Embryonic facial prominence (tissue), 1 donor: ENCODE measurements at regions not wholly inside any gene's neighbourhood (a gene's known extent, or its start where the extent isn't known, plus 50 kb on each side); places are given as distances from the start of the nearest gene placed in this dataset.

Experiments
- DNase-seq: peaks from one replicate; pipeline ENCODE4 v3.0.0-alpha.2; 2016; ENCODE audit errors: extremely low spot score

DNA sequence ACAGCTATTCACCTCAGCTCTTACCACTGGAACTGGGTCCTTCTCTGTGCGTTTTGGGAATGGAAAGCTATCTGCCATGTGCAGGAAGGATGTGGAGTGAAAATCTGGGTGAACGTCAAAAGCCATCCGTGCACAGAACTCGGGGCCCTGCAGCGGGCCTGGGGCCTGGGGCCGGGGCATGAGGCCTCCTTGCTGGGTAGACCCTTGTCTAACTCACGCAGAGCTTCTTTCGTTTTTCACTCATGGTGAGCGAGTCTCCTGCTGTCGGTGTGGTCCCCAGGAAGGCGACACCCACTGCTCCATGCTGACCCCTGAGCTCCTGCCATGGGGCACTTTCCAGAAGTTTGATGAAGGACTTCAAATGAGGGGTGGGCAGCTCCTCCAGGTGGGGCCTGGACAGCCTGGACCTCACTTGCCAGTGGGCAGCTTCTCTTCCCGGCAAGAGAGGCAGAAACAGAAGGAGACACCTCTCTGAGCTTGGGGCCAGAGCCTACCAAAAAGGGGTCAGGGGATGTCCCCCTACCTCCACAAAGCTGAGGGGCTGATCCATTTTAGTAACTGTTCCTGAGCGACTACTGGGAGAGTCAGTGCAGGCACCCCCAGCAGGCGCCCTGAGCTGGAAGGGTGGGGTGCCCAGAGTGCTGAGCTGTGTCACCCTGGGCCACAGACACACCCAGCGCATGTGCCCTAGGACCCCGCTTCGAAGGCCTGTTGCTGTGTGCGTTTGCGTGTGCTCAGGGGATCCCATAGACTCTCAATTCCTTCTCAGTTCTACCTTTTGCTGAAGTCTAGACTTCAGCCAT, 117.7 kb upstream of the HDAC4 start:
- no peak for DNase-seq

DNA sequence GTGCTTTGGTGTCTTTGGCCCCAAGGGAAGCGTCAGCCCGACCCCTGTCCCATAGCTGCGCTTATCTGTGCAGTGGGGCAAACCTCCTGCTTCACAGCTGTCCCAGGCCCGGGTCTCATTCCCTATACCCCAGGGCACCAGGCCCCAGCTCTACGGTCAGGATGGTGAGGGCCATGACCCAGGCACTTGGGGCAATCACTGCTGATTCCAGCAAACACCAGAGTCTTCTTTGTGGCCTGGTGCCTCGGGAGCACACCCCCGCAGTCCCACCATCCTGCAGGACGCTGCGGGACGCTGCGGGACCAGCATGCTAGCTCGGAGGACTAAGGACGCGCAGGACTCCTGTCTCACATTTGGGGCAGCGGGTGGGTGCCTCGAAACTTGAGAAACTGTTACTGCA, 116.9 kb upstream of the HDAC4 start:
- no peak for DNase-seq

DNA sequence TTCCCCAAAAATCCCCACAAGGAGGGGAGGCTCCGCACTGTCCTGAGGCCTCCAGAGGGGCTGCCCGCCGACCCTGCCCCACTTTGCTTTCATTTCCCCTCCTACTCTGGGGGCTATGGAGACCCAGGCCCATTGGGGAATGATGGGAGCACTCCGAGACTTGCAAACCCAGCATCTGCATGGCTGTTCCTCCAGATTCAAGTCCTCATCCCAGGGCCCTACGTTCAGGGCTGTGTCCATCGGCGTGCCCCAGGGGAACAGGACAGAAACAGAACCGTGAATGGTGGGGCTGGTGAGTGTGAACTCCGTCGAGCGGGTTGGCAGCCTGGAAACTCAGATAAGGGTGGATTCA, 116.1 kb upstream of the HDAC4 start:
- no peak for DNase-seq

GRCh38 chr2:239516286-239516953, 115.6 kb upstream of the HDAC4 start:
- DNase-seq, result no peak

GRCh38 chr2:239514754-239515530, 114.1 kb upstream of the HDAC4 start:
- DNase-seq, result no peak

DNA sequence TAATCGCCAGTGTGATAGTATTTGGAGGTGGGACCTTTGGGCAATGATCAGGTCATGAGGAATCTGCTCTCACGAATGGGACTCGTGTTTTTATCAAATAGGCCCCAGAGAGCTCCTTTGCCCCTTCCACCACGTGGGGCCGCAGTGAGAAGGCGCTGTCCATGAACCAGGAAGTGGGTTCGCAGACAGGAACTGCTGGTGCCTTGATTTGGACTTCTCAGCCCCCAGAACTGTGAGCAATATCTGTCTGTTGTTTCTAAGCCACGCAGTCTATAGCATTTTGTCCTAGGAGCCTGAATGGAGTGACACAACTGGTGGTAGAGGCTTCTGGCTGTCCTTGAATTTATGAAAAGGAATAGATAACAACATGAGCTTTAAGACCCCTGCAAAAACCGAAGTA, 111.2 kb upstream of the HDAC4 start:
- DNase-seq, result no peak

DNA sequence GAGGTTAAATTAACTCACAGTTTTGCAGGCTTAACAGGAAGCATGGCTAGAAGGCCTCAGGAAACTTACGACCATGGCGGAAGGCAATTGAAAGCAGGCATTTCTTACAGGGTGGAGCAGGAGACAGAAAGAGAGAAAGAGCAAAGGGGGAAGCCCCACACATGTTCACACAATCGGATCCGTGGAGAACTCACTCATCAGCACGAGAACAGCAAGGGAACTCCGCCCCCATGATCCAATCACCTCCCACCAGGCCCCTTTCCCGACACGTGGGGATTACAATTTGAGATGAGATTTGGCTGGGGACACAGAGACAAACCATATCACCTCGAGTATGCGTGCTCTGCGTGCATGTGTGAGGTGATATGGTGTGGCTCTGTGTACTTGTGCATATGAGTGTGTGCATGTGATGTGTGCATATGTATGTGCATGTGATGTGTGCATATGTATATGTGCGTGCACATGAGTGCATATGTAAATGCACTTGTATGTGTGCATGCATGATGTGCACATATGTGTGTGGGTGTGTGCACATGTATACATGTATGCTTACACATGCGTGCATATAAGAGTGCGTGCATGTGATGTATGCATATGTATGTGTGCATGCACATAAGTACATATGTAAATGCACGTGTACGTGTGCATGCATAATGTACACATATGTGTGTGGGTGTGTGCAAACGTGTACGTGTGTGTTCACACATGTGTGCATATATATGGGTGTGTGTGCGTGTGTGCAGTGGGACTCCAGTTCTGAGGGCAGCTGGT, 108.7 kb upstream of the HDAC4 start:
- DNase-seq, result no peak

- no peak for DNase-seq
Measured at GRCh38 chr2:239508261-239508660, 107.4 kb upstream of the HDAC4 start.

DNA sequence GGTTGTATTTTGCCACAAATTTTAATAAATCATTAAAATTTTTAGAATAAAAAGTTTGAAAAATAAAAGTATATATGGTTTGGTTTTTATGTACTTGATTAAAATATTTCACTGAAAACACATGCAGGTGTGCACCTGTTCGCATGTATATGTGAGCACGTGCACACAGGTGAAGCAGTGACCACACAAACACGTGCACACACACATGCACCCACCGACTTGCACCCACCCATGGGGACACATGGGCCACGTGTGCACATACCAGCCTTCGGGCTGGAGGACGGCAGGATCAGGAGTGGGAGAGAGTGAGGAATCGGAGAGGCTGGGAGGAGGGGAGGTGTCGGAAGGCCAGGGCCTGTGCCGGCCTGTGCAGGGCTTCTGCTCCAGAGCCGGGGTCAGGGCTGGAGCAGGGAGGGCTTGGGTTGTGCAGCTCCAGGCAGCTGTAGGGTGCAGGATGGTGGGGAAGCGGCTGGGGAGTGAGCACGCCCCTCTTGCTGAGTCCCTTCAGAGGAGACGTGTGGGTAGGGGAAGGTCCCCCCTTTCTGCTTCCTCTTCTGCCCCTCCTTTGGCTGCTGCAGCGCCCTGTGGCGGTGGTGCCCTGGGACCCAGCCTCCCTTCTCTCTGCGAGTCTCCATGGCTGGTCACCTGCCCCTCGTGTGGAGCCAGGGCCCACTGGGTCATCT, 106.9 kb upstream of the HDAC4 start:
- DNase-seq, result no peak

- DNase-seq, result no peak
Measured at GRCh38 chr2:239506961-239507360, 106.1 kb upstream of the HDAC4 start.

DNA sequence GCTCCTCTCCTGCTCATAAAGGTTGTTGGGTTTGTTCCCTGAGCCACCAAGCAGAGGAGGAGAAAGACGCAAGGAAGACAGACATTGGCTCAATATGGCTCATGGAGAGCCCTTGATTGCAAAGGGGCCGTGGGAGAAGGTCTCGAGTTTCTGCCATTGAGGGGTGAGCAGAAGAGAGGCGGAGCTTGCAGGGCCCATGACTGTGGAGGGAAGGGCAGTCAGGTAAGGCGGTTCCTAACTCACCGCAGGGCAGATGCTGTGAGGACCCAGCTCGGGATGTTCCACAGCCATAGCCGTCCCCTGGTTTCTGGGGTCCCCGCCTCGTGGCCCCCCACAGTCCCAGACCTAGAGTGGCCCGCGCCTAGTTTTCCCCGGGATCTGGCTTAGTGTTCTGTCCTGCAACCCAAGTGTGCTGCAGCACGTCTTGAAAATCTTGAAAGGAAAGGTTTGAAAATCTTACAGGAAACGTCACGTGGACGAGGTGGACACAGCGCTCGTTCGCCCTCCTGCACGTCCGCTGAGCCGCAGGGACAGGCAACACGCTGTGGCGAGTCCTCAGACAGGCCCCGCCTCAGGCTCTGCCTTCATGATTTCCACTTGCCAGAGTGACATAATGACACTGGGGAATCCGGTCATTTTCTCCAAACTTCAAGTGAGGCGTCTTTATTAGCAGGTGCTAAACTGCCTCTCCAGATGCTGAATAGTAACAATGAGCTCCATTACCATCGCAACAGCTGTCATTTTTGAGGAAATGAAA, 105.5 kb upstream of the HDAC4 start:
- no peak for DNase-seq

GRCh38 chr2:239504643-239505235, 103.9 kb upstream of the HDAC4 start:
- no peak for DNase-seq

DNA sequence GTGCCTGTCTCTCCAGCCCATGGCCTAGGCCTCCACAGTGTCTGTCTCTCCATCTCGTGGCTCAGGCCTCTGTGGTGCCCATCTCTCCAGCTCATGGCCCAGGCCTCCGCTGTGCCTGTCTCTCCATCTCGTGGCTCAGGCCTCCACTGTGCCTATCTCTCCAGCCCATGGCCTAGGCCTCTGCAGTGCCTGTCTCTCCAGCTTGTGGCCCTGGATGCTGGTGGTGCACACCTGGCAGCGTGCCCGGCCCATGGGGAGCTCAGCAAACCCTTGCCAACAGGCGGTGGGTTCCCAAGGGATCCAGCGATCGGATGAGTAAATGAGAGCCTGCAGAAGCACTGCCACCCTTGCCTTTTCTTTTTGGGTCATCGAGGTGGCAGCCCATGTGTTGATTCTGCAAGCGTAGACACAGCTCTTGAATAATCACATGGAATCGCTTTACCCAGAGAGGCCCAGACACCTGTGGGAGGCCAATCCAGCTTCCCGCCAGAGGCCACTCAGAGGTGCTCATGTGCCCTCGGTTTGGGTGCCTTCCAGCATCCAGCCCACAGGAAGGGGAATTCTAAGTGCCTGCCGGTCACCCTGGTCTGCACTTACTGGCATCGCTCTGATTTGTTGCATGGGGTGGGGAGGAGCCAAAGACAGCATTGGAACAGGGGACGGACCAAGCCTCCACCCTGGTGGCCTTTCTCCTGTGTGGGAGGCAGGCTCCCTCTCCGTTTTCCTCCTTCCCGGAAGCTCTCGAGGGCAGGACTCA, 101.8 kb upstream of the HDAC4 start:
- DNase-seq, result no peak

DNA sequence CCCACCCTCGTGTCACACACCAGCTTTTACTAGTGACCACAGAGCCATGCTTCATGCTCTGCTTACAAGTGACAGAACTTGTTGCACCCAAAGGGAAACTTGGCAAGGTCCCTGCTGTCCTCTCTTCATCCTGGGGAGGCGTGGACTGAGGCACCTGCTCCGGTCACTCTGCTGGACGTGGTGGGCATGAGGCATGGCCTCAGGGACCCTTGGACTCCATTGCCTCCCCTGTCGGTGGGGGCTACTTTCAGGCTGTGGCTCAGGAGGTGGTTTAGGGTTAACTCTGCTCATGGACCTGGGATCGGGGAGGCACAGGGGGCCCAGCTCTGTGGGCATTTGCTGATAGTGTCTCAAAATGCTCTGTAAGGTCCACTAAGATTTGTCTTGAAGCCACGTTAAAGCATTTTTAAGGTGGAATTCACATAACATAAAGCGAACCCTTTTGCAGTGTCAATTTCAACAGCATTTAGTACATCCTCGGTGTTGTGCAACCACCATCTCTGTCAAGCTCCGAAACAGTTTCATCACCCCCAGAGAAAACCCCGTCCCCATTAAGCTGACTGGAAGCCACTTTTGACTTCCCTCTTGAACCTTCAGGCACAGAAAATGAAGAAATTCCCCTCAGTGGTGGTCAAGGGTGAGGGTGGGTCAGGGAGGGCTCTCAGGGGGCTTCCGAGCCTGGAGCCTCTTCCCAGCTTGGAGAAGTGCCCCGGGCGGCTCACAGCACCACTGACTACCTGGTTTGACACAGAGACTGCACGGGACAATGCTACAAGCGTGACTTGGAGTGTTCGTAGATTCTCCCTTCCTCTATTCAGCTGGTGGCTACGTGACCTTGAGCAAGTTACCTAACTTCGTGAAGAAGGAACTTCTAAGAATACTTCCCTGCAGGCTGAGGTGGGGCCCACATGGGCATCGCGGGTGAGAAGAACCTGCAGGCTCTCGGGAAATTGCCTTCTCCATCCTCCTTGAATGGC, 100.0 kb upstream of the HDAC4 start:
- DNase-seq, result no peak

DNA sequence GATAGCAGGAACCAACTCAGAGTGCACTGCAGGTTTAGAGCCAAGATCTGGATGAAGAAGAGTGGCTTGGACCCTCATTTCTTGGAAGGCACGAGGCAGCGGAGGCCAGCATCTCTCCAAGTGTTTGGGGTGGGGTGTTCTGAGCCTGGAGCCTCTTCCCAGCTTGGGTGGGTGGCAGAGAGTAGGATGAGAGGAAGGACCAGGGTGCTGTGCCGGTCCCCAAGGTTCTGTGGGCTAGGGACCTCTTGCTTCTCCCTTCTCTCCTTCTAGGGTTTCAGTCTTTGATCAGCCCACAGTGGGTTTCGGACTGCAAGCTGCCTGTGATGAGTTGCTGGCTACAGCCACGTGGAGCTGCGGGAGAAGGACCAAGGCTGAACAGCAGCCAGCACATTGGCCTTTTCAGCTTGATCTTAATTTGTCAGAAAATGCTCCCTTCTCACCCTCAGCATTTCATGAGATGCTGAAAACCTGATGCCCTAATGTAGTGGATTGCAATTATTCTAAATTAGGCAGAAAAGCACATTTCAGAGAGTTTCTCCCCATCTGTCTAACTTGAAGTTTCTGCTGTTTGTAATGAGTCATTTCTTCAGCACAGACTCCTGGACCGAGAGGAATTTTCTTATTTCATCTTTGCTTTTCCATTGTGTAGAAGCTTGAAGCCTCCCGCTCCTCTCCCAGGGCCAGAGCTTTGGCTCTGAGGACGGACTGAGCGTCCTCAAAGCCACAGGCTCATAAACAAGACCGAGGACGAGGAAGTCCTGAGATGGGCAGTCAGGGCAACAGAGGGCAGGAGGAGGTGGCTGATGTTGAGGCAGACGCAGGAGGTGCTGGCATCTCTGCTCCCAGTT, 99.1 kb upstream of the HDAC4 start:
- no peak for DNase-seq

DNA sequence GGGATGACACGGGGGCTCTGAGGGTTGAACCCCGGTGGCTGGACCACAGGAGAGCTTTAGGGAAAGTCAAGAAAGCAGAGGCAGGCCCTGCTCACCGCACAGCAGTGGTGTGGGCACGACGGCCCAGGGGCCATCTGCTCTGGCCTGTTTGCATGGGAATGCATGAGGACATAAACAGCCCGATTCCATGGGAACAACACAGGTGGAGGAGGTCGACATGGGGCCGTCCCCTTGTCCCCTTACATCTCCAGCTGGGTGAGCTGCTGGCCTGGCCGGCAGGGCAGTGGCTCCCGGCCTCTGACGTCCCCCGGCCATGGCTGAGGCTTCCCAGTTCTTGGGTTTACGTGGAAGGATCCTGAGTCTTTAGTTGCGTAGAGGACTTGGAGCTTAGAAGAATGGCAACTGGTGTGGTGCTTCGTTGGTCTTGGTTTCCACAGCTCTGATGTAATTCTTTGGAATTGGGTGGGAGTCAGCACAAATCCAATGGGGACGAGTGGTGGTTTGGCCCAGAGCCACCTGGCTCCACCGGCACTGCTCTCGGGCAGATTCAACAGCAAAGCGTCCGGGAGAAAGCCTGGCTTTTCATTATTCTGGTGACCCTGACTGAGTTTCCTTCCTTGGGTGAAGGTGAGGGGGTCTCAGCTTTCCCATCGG, 98.3 kb upstream of the HDAC4 start:
- DNase-seq, result no peak

- DNase-seq, result no peak
Measured at GRCh38 chr2:239498576-239498975, 97.8 kb upstream of the HDAC4 start.
